SK-N-SH treated with all-trans-retinoic acid at 6 μM for 48 hours (cell line): ENCODE measurements at regions not wholly inside any gene's neighbourhood (a gene's known extent, or its start where the extent isn't known, plus 50 kb on each side); places are given as distances from the start of the nearest gene placed in this dataset.

Experiments
- ATAC-seq: fragments of 200-7000 bp; cut with Tn5 transposase; 3 replicates; pipeline ENCODE4 v1.9.1; 2020; ENCODE audit warnings: mild to moderate bottlenecking, moderate library complexity
- ARNTL ChIP-seq: fragments of 450-650 bp; formaldehyde crosslinking; IDR thresholded peaks from 2 replicates; pipeline ENCODE4 v1.5.0; 2020; ENCODE audit warnings: low read depth, mild to moderate bottlenecking, moderate library complexity, borderline replicate concordance
- BACH2 ChIP-seq: fragments of 250-450 bp; sonication (Bioruptor Pico); IDR thresholded peaks from 2 replicates; pipeline ENCODE4 v1.9.0; 2021; ENCODE audit warnings: mild to moderate bottlenecking, borderline replicate concordance
- CSDC2 ChIP-seq: fragments of 250-450 bp; sonication (Bioruptor Pico); IDR thresholded peaks from 2 replicates; pipeline ENCODE4 v1.5.0; 2020; ENCODE audit warnings: mild to moderate bottlenecking, moderate library complexity
- ESRRG ChIP-seq: fragments of 250-450 bp; sonication (Bioruptor Pico); IDR thresholded peaks from 2 replicates; pipeline ENCODE4 v1.6.1; 2021; ENCODE audit warnings: mild to moderate bottlenecking
- GLIS3 ChIP-seq: fragments of 250-450 bp; sonication (Bioruptor Pico); IDR thresholded peaks from 2 replicates; pipeline ENCODE4 v1.5.0; 2020; ENCODE audit warnings: mild to moderate bottlenecking, moderate library complexity
- ISL1 ChIP-seq: fragments of 250-450 bp; sonication (Bioruptor Pico); IDR thresholded peaks from 2 replicates; pipeline ENCODE4 v2.1.2; 2022; ENCODE audit warnings: mild to moderate bottlenecking, moderate library complexity
- OSR1 ChIP-seq: fragments of 250-450 bp; sonication (Bioruptor Pico); IDR thresholded peaks from 2 replicates; pipeline ENCODE4 v1.8.0; 2022; ENCODE audit warnings: moderate library complexity, mild to moderate bottlenecking, inconsistent platforms
- POU6F1 ChIP-seq: fragments of 250-450 bp; sonication (Bioruptor Pico); IDR thresholded peaks from 2 replicates; pipeline ENCODE4 v1.8.0; 2021; ENCODE audit warnings: low read depth, mild to moderate bottlenecking, moderate library complexity, borderline replicate concordance
- PPARA ChIP-seq: fragments of 250-450 bp; sonication (Bioruptor Pico); IDR thresholded peaks from 2 replicates; pipeline ENCODE4 v1.5.0; 2020; ENCODE audit warnings: mild to moderate bottlenecking, borderline replicate concordance
- RARB ChIP-seq: fragments of 250-450 bp; sonication (Bioruptor Pico); IDR thresholded peaks from 2 replicates; pipeline ENCODE4 v1.8.0; 2021; ENCODE audit warnings: mild to moderate bottlenecking, moderate library complexity
- TCF4 ChIP-seq: fragments of 250-450 bp; sonication (Bioruptor Pico); IDR thresholded peaks from 2 replicates; pipeline ENCODE4 v1.8.0; 2021; ENCODE audit warnings: mild to moderate bottlenecking, moderate library complexity, borderline replicate concordance
- TOX ChIP-seq: fragments of 250-450 bp; sonication (Bioruptor Pico); IDR thresholded peaks from 2 replicates; pipeline ENCODE4 v1.8.0; 2021; ENCODE audit warnings: mild to moderate bottlenecking, moderate library complexity, borderline replicate concordance
- ZC3H10 ChIP-seq: fragments of 250-450 bp; sonication (Bioruptor Pico); IDR thresholded peaks from 2 replicates; pipeline ENCODE4 v1.5.1; 2021; ENCODE audit warnings: mild to moderate bottlenecking, moderate library complexity
- ZFP3 ChIP-seq: fragments of 250-450 bp; sonication (Bioruptor Pico); IDR thresholded peaks from 2 replicates; pipeline ENCODE4 v1.5.0; 2020; ENCODE audit warnings: mild to moderate bottlenecking, moderate library complexity
- ZFP30 ChIP-seq: fragments of 450-650 bp; formaldehyde crosslinking; IDR thresholded peaks from 2 replicates; pipeline ENCODE4 v1.5.0; 2022; ENCODE audit warnings: mild to moderate bottlenecking, moderate library complexity
- ZNF565 ChIP-seq: fragments of 450-650 bp; formaldehyde crosslinking; conservative IDR thresholded peaks from 2 replicates; pipeline ENCODE4 v1.5.0; 2020; ENCODE audit warnings: low read depth, mild to moderate bottlenecking, moderate library complexity
- ZNF70 ChIP-seq: fragments of 450-650 bp; formaldehyde crosslinking; IDR thresholded peaks from 2 replicates; pipeline ENCODE4 v1.5.0; 2020; ENCODE audit warnings: mild to moderate bottlenecking, moderate library complexity
- ZNF8 ChIP-seq: fragments of 450-650 bp; formaldehyde crosslinking; IDR thresholded peaks from 2 replicates; pipeline ENCODE4 v1.5.0; 2020; ENCODE audit warnings: mild to moderate bottlenecking, moderate library complexity
- TF ChIP-seq, protein P1 (sequence below): fragments of 250-450 bp; sonication (Bioruptor Pico); IDR thresholded peaks from 2 replicates; pipeline ENCODE4 v1.5.0; 2020; ENCODE audit warnings: mild to moderate bottlenecking, moderate library complexity
- TF ChIP-seq, protein P2 (sequence below): fragments of 250-450 bp; sonication (Bioruptor Pico); IDR thresholded peaks from 2 replicates; pipeline ENCODE4 v1.8.0; 2020; ENCODE audit warnings: mild to moderate bottlenecking, moderate library complexity, borderline replicate concordance
- TF ChIP-seq, protein P3 (sequence below): fragments of 250-450 bp; sonication (Bioruptor Pico); IDR thresholded peaks from 2 replicates; pipeline ENCODE4 v1.5.1; 2020; ENCODE audit warnings: low read depth, mild to moderate bottlenecking, moderate library complexity
- TF ChIP-seq, protein P4 (sequence below): fragments of 250-450 bp; sonication (Bioruptor Pico); IDR thresholded peaks from 2 replicates; pipeline ENCODE4 v1.5.1; 2021; ENCODE audit warnings: mild to moderate bottlenecking, moderate library complexity

- TF ChIP-seq CSDC2 (CRISPR knock-in tag) = no peak
- TF ChIP-seq, protein P1, sequence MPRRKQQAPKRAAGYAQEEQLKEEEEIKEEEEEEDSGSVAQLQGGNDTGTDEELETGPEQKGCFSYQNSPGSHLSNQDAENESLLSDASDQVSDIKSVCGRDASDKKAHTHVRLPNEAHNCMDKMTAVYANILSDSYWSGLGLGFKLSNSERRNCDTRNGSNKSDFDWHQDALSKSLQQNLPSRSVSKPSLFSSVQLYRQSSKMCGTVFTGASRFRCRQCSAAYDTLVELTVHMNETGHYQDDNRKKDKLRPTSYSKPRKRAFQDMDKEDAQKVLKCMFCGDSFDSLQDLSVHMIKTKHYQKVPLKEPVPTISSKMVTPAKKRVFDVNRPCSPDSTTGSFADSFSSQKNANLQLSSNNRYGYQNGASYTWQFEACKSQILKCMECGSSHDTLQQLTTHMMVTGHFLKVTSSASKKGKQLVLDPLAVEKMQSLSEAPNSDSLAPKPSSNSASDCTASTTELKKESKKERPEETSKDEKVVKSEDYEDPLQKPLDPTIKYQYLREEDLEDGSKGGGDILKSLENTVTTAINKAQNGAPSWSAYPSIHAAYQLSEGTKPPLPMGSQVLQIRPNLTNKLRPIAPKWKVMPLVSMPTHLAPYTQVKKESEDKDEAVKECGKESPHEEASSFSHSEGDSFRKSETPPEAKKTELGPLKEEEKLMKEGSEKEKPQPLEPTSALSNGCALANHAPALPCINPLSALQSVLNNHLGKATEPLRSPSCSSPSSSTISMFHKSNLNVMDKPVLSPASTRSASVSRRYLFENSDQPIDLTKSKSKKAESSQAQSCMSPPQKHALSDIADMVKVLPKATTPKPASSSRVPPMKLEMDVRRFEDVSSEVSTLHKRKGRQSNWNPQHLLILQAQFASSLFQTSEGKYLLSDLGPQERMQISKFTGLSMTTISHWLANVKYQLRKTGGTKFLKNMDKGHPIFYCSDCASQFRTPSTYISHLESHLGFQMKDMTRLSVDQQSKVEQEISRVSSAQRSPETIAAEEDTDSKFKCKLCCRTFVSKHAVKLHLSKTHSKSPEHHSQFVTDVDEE (CRISPR knock-in tag) = no peak
- TF ChIP-seq ZC3H10 = no peak
- TF ChIP-seq TCF4 (CRISPR knock-in tag) = no peak
- no peak for TF ChIP-seq PPARA (CRISPR knock-in tag)
- no peak for TF ChIP-seq ESRRG (CRISPR knock-in tag)
- TF ChIP-seq POU6F1 (CRISPR knock-in tag) = no peak
- TF ChIP-seq RARB (CRISPR knock-in tag) = no peak
- TF ChIP-seq ZNF8 (CRISPR knock-in tag) = no peak
- TF ChIP-seq, protein P2, sequence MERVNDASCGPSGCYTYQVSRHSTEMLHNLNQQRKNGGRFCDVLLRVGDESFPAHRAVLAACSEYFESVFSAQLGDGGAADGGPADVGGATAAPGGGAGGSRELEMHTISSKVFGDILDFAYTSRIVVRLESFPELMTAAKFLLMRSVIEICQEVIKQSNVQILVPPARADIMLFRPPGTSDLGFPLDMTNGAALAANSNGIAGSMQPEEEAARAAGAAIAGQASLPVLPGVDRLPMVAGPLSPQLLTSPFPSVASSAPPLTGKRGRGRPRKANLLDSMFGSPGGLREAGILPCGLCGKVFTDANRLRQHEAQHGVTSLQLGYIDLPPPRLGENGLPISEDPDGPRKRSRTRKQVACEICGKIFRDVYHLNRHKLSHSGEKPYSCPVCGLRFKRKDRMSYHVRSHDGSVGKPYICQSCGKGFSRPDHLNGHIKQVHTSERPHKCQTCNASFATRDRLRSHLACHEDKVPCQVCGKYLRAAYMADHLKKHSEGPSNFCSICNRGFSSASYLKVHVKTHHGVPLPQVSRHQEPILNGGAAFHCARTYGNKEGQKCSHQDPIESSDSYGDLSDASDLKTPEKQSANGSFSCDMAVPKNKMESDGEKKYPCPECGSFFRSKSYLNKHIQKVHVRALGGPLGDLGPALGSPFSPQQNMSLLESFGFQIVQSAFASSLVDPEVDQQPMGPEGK (CRISPR knock-in tag) = no peak
- no peak for TF ChIP-seq ZNF565 (CRISPR knock-in tag)
- no peak for TF ChIP-seq OSR1 (CRISPR knock-in tag)
- TF ChIP-seq BACH2 (CRISPR knock-in tag) = no peak
- TF ChIP-seq, protein P3, sequence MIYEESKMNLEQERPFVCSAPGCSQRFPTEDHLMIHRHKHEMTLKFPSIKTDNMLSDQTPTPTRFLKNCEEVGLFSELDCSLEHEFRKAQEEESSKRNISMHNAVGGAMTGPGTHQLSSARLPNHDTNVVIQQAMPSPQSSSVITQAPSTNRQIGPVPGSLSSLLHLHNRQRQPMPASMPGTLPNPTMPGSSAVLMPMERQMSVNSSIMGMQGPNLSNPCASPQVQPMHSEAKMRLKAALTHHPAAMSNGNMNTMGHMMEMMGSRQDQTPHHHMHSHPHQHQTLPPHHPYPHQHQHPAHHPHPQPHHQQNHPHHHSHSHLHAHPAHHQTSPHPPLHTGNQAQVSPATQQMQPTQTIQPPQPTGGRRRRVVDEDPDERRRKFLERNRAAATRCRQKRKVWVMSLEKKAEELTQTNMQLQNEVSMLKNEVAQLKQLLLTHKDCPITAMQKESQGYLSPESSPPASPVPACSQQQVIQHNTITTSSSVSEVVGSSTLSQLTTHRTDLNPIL = no peak
- TF ChIP-seq ZFP3 = no peak
- no peak for TF ChIP-seq ZNF70 (CRISPR knock-in tag)
- no peak for TF ChIP-seq GLIS3
- no peak for TF ChIP-seq ARNTL
- TF ChIP-seq, all 23 proteins: peak for 0
- no peak for ATAC-seq
Observed at GRCh38 chr5:117454716-117455212, 880.1 kb upstream of the SEMA6A start.

GRCh38 chr5:117436846-117437245 lies 862.2 kb upstream of the SEMA6A start:
- no peak for ATAC-seq
- TF ChIP-seq RARB (CRISPR knock-in tag) (no peak), ZFP3 (no peak), GLIS3 (no peak), ZNF565 (CRISPR knock-in tag) (no peak), TCF4 (CRISPR knock-in tag) (no peak), ESRRG (CRISPR knock-in tag) (no peak), ZNF8 (CRISPR knock-in tag) (no peak), ZC3H10 (no peak), ZFP30 (CRISPR knock-in tag) (no peak), TOX (CRISPR knock-in tag) (no peak), BACH2 (CRISPR knock-in tag) (no peak), POU6F1 (CRISPR knock-in tag) (no peak), ISL1 (CRISPR knock-in tag) (no peak)
- TF ChIP-seq, protein P3 = no peak
- TF ChIP-seq, protein P4, sequence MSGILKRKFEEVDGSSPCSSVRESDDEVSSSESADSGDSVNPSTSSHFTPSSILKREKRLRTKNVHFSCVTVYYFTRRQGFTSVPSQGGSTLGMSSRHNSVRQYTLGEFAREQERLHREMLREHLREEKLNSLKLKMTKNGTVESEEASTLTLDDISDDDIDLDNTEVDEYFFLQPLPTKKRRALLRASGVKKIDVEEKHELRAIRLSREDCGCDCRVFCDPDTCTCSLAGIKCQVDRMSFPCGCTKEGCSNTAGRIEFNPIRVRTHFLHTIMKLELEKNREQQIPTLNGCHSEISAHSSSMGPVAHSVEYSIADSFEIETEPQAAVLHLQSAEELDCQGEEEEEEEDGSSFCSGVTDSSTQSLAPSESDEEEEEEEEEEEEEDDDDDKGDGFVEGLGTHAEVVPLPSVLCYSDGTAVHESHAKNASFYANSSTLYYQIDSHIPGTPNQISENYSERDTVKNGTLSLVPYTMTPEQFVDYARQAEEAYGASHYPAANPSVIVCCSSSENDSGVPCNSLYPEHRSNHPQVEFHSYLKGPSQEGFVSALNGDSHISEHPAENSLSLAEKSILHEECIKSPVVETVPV = no peak
- TF ChIP-seq, protein P1 (CRISPR knock-in tag) = no peak
